ENCODE measurements at regions not wholly inside any gene's neighbourhood (a gene's known extent, or its start where the extent isn't known, plus 50 kb on each side); places are given as distances from the start of the nearest gene placed in this dataset.

DNA sequence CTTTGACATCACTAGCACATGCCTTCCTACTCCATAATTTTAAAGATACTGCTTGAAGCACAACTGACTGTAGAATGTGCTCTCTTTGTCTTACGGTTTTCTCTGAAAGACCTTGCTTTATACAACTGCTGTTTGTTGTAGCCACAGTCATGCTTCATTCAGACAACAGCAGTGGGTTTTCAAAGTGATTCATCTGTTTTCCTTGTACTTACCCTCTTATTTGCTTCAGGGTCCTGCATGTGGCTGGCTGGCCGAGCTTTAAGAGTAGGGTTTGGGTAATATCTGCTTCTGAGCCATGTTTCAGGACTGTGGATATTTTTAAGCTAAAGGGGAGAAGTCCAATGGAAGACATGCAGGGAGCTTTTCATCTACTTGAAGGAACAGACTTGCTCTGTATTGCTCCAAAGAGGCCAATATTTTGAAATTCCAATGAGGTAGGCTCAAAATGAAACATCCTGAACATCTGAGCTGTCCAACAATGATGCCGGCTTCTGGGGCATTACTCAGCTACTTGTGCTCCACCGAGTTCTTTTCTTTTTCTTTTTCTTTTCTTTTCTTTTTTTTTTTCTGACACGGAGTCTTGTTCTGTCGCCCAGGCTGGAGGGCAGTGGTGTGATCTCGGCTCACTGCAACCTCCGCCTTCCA lies 160.2 kb upstream of the SGK1 start:
- TF ChIP-seq, protein P1, sequence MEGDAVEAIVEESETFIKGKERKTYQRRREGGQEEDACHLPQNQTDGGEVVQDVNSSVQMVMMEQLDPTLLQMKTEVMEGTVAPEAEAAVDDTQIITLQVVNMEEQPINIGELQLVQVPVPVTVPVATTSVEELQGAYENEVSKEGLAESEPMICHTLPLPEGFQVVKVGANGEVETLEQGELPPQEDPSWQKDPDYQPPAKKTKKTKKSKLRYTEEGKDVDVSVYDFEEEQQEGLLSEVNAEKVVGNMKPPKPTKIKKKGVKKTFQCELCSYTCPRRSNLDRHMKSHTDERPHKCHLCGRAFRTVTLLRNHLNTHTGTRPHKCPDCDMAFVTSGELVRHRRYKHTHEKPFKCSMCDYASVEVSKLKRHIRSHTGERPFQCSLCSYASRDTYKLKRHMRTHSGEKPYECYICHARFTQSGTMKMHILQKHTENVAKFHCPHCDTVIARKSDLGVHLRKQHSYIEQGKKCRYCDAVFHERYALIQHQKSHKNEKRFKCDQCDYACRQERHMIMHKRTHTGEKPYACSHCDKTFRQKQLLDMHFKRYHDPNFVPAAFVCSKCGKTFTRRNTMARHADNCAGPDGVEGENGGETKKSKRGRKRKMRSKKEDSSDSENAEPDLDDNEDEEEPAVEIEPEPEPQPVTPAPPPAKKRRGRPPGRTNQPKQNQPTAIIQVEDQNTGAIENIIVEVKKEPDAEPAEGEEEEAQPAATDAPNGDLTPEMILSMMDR (IDR thresholded peaks at IDR 0.05) = no peak
- no peak for TF ChIP-seq POLR2A (IDR thresholded peaks at IDR 0.05)

Measured in Peyer's patch (tissue), 4 donors.